ENCODE measurements at regions not wholly inside any gene's neighbourhood (a gene's known extent, or its start where the extent isn't known, plus 50 kb on each side); places are given as distances from the start of the nearest gene placed in this dataset.
A peak's percentile ranks its signal among the peaks of the same experiment; 100 is the strongest.

DNA sequence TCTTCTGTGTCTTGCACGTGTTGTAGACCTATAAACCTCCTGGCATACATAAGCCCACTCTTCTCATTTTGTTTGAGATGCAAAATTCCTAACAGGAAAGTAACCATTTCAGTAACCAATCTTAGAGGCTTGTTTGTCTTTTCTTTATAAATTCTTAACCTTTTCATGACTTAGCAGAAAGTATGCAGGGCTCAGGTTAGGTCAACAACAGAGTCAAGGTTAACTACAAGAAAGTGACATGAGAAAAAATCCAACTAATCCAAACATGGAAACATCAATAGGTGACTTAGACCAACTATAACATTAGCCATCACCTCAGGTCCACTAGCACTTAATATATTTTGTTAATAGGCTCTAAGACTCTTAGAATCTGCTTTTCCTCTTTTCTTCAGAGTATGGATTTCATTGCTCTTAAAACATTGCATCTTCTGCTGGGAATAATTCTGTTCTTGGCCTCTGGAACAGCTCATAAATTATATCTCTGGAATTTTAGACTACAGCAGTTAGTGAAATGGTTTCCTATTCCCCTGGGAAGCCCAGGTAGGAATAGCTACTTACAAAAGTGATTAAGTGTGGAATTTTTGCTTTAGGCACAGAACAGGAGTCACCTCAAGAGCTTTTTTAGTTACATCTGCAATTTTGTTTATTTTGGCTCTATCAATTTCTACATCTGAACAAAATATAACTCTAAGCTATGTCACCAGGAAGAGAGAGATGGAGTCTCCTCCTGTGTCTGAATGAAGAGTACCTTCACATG lies 155.3 kb upstream of the ANKRD55 start:
- DNase-seq (ENCODE audit: low read depth in 2 of 2), result no peak
- H3K4me3 ChIP-seq (replicated peaks in 1 of 2; ENCODE audit: low read depth in 2 of 2, low read length in 2 of 2), result no peak overlapping the region
- TF ChIP-seq, protein P1, sequence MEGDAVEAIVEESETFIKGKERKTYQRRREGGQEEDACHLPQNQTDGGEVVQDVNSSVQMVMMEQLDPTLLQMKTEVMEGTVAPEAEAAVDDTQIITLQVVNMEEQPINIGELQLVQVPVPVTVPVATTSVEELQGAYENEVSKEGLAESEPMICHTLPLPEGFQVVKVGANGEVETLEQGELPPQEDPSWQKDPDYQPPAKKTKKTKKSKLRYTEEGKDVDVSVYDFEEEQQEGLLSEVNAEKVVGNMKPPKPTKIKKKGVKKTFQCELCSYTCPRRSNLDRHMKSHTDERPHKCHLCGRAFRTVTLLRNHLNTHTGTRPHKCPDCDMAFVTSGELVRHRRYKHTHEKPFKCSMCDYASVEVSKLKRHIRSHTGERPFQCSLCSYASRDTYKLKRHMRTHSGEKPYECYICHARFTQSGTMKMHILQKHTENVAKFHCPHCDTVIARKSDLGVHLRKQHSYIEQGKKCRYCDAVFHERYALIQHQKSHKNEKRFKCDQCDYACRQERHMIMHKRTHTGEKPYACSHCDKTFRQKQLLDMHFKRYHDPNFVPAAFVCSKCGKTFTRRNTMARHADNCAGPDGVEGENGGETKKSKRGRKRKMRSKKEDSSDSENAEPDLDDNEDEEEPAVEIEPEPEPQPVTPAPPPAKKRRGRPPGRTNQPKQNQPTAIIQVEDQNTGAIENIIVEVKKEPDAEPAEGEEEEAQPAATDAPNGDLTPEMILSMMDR (IDR thresholded peaks at IDR 0.05; ENCODE audit: low read depth, low read length), result no peak

DNA sequence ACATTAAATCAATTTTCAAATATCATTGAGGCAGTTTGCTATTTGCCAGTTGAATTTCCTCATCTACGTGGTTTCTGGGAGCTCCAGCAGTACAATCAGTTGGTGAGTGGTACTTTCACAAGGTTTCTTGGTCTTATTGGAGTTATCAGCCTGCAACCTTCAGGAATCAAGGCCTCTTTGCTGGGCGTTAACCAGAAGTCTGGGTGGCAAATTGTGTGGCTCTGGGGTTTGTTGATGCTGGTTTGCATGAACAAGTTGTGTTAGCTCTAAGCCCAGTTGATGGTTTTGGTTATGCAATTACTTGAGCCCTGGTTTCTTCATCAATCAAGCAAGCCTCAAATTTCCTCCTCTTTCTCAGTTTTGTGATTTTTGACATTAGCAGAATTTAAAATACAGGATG lies 152.9 kb upstream of the ANKRD55 start:
- DNase-seq (ENCODE audit: low read depth in 2 of 2), result no peak
- TF ChIP-seq, protein P1 (IDR thresholded peaks at IDR 0.05; ENCODE audit: low read depth, low read length), result no peak
- H3K4me3 ChIP-seq (replicated peaks in 1 of 2; ENCODE audit: low read depth in 2 of 2, low read length in 2 of 2), result no peak overlapping the region

DNA sequence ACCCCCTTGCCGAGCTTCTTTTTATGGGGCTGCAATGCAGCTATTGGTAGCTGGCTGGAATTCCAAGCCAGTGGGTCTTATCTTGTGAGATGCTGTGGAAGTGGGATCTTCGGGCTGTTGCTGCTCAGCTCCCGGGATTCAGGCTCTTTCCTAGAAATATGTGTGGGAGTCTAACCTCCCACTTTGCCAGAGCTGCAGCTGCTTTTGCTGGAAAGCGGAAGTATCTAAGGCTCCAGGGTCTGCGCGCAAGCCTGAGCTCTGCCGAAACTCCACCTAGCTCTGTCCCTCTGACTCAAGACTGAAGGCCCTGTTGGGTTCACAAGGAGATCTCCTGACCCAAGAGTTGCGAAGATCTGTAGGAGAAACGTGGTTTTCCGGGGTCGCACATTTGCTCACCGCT lies 151.1 kb upstream of the ANKRD55 start:
- peak overlapping the region in 1 of 2 donors; percentile 5 for H3K4me3 ChIP-seq (replicated peaks in 1 of 2; ENCODE audit: low read depth in 2 of 2, low read length in 2 of 2)
- TF ChIP-seq, protein P1 (IDR thresholded peaks at IDR 0.05; ENCODE audit: low read depth, low read length), result no peak
- DNase-seq (ENCODE audit: low read depth in 2 of 2), result peak; percentile 33 to 72

DNA sequence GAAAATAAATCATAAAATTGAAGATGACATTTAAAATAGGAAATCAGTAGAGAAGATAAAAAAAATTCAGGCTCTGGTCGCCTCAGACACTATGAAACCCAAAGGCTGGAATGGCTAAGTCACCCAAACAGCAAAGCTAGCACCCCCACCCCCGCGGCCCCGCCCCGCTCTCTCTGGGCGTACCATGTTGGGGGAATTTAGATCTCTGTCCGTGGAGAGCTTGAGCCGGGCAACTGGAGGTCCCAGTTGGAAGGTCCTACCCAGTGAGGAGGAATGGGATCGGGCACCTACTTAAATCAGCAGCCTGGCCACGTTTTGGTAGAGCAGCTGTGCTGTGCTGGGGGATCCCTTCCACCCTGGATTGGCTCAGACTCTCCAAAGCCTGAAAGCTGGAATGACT lies 150.6 kb upstream of the ANKRD55 start:
- peak overlapping the region in 1 of 2 donors; percentile 5 for H3K4me3 ChIP-seq (replicated peaks in 1 of 2; ENCODE audit: low read depth in 2 of 2, low read length in 2 of 2)
- DNase-seq (ENCODE audit: low read depth in 2 of 2), result no peak
- TF ChIP-seq, protein P1 (IDR thresholded peaks at IDR 0.05; ENCODE audit: low read depth, low read length), result no peak

DNA sequence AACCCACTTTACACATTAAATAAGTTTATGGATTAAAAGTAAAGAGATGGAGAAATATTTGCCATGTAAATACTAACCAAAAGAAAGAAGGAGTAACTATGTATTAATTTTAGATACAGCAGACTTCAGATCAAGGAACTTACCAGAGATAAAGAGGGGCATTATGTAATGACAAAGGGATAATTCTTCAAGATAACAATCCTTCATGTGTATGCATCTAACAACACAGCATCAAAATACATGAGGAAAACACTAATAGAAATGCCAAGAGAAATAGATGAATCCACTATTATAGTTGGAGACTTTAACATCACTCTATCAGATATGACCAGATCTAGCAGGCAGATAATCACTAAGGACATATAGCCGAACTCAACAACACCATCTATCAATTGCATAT lies 149.8 kb upstream of the ANKRD55 start:
- TF ChIP-seq, protein P1 (IDR thresholded peaks at IDR 0.05; ENCODE audit: low read depth, low read length), result no peak
- H3K4me3 ChIP-seq (replicated peaks in 1 of 2; ENCODE audit: low read depth in 2 of 2, low read length in 2 of 2), result no peak overlapping the region
- no peak for DNase-seq (ENCODE audit: low read depth in 2 of 2)

DNA sequence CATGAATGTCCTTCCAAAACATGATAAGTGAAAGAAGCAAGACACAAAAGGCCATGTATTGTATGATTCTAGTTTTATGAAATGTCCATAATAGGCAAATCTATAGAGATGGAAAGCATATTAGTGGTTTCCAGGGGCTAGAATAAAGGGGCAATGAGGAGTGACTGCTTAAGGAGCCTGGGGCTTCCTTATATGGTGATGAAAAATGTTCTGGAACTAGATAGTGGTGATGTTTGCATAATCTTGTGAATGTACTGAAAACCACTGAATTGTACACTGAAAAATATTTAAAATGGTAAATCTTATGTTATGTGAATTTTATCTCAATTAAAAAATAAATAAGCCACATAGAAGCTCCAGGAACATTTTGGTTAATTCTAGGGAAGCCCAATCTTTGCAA lies 144.4 kb upstream of the ANKRD55 start:
- TF ChIP-seq, protein P1 (IDR thresholded peaks at IDR 0.05; ENCODE audit: low read depth, low read length), result no peak
- no peak overlapping the region for H3K4me3 ChIP-seq (replicated peaks in 1 of 2; ENCODE audit: low read depth in 2 of 2, low read length in 2 of 2)
- peak in 1 of 2 donors; percentile 9 for DNase-seq (ENCODE audit: low read depth in 2 of 2)

DNA sequence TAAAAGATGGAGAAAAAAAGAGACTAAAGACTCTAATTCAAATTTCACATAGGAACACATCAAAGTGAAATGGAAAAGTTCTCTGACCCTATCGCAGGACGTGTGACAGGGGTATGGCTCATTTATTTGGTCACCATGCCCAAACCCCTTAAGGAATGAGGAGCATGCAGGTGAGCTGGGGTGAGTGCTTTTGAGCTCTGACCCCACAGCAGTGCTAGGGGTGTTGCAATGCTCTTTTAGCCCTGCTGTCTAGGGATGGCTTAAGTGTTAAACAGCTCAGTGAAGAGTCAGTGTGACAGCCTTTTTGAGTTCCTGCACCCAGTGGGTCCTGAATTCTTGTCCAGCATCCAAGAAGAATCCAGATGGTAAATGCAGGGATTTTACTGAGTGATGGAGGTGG lies 143.0 kb upstream of the ANKRD55 start:
- TF ChIP-seq, protein P1 (IDR thresholded peaks at IDR 0.05; ENCODE audit: low read depth, low read length), result no peak
- H3K4me3 ChIP-seq (replicated peaks in 1 of 2; ENCODE audit: low read depth in 2 of 2, low read length in 2 of 2), result no peak overlapping the region
- DNase-seq (ENCODE audit: low read depth in 2 of 2), result no peak
